Mesenchymal stem cell (in vitro differentiated cells and primary cell): ENCODE measurements at regions not wholly inside any gene's neighbourhood (a gene's known extent, or its start where the extent isn't known, plus 50 kb on each side); places are given as distances from the start of the nearest gene placed in this dataset.

Experiments
- DNase-seq: peaks from one replicate; pipeline ENCODE4 v3.0.0-alpha.2; 2013
- H2AFZ ChIP-seq: one replicate; pipeline ENCODE4 v1.6.1; 2013; ENCODE audit warnings: low read depth, mild to moderate bottlenecking, control low read depth, inconsistent platforms, low read length, moderate library complexity
- H2AK5ac ChIP-seq: 2 replicates; pipeline ENCODE4 v1.6.1; 2013; ENCODE audit warnings: low read length, moderate library complexity, mild to moderate bottlenecking, inconsistent platforms; ENCODE audit not compliant: severe bottlenecking
- H2BK120ac ChIP-seq: one replicate; pipeline ENCODE4 v1.6.1; 2013; ENCODE audit warnings: low read depth, mild to moderate bottlenecking, inconsistent platforms, low read length, moderate library complexity
- H2BK12ac ChIP-seq, 2 experiments: one replicate each; pipeline ENCODE4 v1.6.1; 2013; ENCODE audit warnings: inconsistent platforms in 2 of 2, low read length in 2 of 2, mild to moderate bottlenecking in 2 of 2, moderate library complexity in 2 of 2, control low read depth in 1 of 2
- H2BK15ac ChIP-seq: one replicate; pipeline ENCODE4 v1.6.1; 2013; ENCODE audit warnings: mild to moderate bottlenecking, low read depth, inconsistent platforms; ENCODE audit not compliant: poor library complexity, severe bottlenecking
- H2BK5ac ChIP-seq: 2 replicates; pipeline ENCODE4 v1.6.1; 2013; ENCODE audit warnings: low read depth, mild to moderate bottlenecking, low read length, control low read depth, inconsistent platforms; ENCODE audit not compliant: poor library complexity, severe bottlenecking
- H3K14ac ChIP-seq, 2 experiments: one replicate each; pipeline ENCODE4 v1.6.1; 2013; ENCODE audit warnings: inconsistent platforms in 2 of 2, low read length in 2 of 2, control low read depth in 1 of 2, mild to moderate bottlenecking in 1 of 2, moderate library complexity in 1 of 2
- H3K18ac ChIP-seq, 2 experiments: one replicate each; pipeline ENCODE4 v1.6.1; 2013; ENCODE audit warnings: inconsistent platforms in 2 of 2, low read length in 2 of 2, control low read depth in 1 of 2, low read depth in 1 of 2, mild to moderate bottlenecking in 1 of 2
- H3K23ac ChIP-seq, 2 experiments: one replicate each; pipeline ENCODE4 v1.6.1; 2013; ENCODE audit warnings: inconsistent platforms in 2 of 2, low read length in 2 of 2, mild to moderate bottlenecking in 2 of 2, moderate library complexity in 2 of 2, control low read depth in 1 of 2
- H3K27ac ChIP-seq: 2 replicates; pipeline ENCODE4 v1.5.1; 2013; ENCODE audit warnings: mild to moderate bottlenecking, moderate library complexity, low read length, control low read depth, inconsistent platforms; ENCODE audit not compliant: poor library complexity, severe bottlenecking
- H3K27me3 ChIP-seq, 2 experiments: 2 replicates each; pipeline versions ENCODE4 v1.6.1 to v1.7.0; 2013; ENCODE audit warnings: low read length in 2 of 2, mild to moderate bottlenecking in 2 of 2, moderate library complexity in 2 of 2, control low read depth in 1 of 2, inconsistent platforms in 1 of 2; ENCODE audit not compliant: control insufficient read depth in 1 of 2, insufficient read depth in 1 of 2
- H3K36me3 ChIP-seq, 2 experiments: 2 replicates each; pipeline versions ENCODE4 v1.6.1 to v1.7.0; 2013; ENCODE audit warnings: low read length in 2 of 2, control low read depth in 1 of 2, inconsistent platforms in 1 of 2, low read depth in 1 of 2, mild to moderate bottlenecking in 1 of 2; ENCODE audit not compliant: insufficient read depth in 2 of 2, control insufficient read depth in 1 of 2
- H3K4ac ChIP-seq, 2 experiments: one replicate each; pipeline ENCODE4 v1.6.1; 2013; ENCODE audit warnings: inconsistent platforms in 2 of 2, low read length in 2 of 2, mild to moderate bottlenecking in 2 of 2, moderate library complexity in 2 of 2, control low read depth in 1 of 2, low read depth in 1 of 2
- H3K4me1 ChIP-seq: 2 replicates; pipeline ENCODE4 v1.6.1; 2013; ENCODE audit warnings: low read depth, low read length, control low read depth; ENCODE audit not compliant: control insufficient read depth, insufficient read depth
- H3K4me2 ChIP-seq: 2 replicates; pipeline ENCODE4 v1.6.1; 2013; ENCODE audit warnings: low read length, mild to moderate bottlenecking, inconsistent platforms; ENCODE audit not compliant: poor library complexity, severe bottlenecking
- H3K4me3 ChIP-seq, 2 experiments: 2 replicates each; pipeline versions ENCODE4 v1.5.1 to v1.7.0; 2013; ENCODE audit warnings: low read length in 2 of 2, mild to moderate bottlenecking in 2 of 2, control low read depth in 1 of 2, low read depth in 1 of 2; ENCODE audit not compliant: insufficient read depth in 1 of 2
- H3K79me1 ChIP-seq: replicated peaks from 2 replicates; pipeline ENCODE4 v1.6.1; 2013; ENCODE audit warnings: mild to moderate bottlenecking, control low read depth, low read length, inconsistent platforms; ENCODE audit not compliant: poor library complexity, severe bottlenecking
- H3K9ac ChIP-seq: 2 replicates; pipeline ENCODE4 v1.7.0; 2013; ENCODE audit warnings: mild to moderate bottlenecking, low read length, moderate library complexity
- H3K9me3 ChIP-seq: 2 replicates; pipeline ENCODE4 v1.7.0; 2013; ENCODE audit warnings: mild to moderate bottlenecking, low read length; ENCODE audit not compliant: control insufficient read depth
- H4K8ac ChIP-seq: one replicate; pipeline ENCODE4 v1.6.1; 2013; ENCODE audit warnings: inconsistent platforms, mild to moderate bottlenecking, low read length, moderate library complexity
- H4K91ac ChIP-seq: one replicate; pipeline ENCODE4 v1.6.1; 2013; ENCODE audit warnings: mild to moderate bottlenecking, low read length, inconsistent platforms
- WGBS: methylation state at CpG from one replicate; pipeline ENCODE4 v1.1.7; 2013; ENCODE audit warnings: mixed read lengths; 5-methylcytosine and 5-hydroxymethylcytosine counted together

GRCh38 chr5:160511280-160511929 lies 89.8 kb downstream of the PTTG1 start:
- Histone ChIP-seq H2BK5ac (no peak overlapping the region), H2BK12ac (no peak overlapping the region), H3K4me1 (no peaks in the 10 kb centered on the region), H3K23ac (no peak overlapping the region), H3K14ac (no peak overlapping the region), H3K9ac (no peak overlapping the region), H3K36me3 (no peaks in the 10 kb centered on the region), H3K18ac (no peak overlapping the region), H3K4me2 (no peak overlapping the region), H2AFZ (no peak overlapping the region), H2BK120ac (no peak overlapping the region), H3K4me3 (no peak overlapping the region), H3K4ac (no peak overlapping the region), H2AK5ac (no peak overlapping the region), H4K8ac (no peak overlapping the region), H3K27ac (no peak overlapping the region), H4K91ac (no peak overlapping the region), H3K27me3 (peaks cover 0 to 23% of the 10 kb centered on the region in 2 experiments), H3K9me3 (no peaks in the 10 kb centered on the region), H3K79me1 (no peaks in the 10 kb centered on the region), H2BK15ac (no peak overlapping the region)
- WGBS: 88% methylated on average over 12 of the region's 12 CpGs
- no peak for DNase-seq
